ENCODE measurements at regions not wholly inside any gene's neighbourhood (a gene's known extent, or its start where the extent isn't known, plus 50 kb on each side); places are given as distances from the start of the nearest gene placed in this dataset.

DNA sequence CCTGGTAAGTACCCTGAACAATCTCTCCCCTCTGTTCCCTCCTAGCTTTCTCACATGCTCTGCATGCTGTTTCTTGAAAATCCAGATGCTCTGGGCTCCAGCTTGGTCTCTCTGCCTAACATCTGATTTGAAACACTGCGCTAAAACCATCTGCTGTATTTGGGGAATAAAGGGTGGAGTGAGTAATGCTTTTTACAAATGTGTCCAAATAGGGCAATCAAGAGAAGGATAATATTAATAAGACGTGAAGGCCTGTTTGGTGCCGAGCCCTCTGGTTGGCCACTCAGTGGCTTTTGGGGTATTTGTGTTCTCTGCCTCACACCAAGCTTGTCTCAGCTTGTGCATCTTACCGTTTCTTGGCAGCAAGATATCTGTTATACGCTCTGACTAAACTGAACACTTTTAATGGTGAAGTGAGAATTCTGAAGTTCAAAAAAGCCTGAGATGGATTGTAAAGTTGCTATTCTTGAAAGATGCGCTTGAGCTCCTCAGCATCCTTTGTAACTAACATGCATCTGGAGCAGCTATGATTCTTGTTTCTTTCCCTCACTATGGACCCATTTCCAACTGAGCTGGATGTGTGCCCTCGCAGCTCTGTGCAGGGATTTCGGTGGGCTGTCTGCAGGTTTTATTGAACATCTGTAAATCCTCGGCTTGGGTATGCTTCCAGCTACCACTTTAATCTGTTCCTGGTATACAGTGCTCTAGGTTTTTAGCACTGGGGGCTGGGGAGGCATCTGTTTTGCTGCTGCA lies 269.4 kb downstream of the RWDD3 start:
- intact Hi-C loops (cut with micrococcal nuclease) (no loop called here), in situ Hi-C loops (cut with MboI) (no loop called here)
- ChIA-PET POLR2A (no interaction called here), CTCF (ENCODE audit: low intra/inter-chr PET ratio) (no interaction called here)
- H3K4me2 ChIP-seq (ENCODE audit: insufficient read depth, low read length), result no peak overlapping the region
- no peaks in the 10 kb centered on the region for H3K27me3 ChIP-seq (ENCODE audit: control insufficient read depth in 2 of 2, insufficient read depth in 2 of 2, low read length in 2 of 2)
- H3K4me1 ChIP-seq (replicated peaks in 1 of 2; ENCODE audit: control insufficient read depth in 2 of 2, insufficient read depth in 2 of 2, low read length in 2 of 2), result no peaks in the 10 kb centered on the region
- no peaks in the 10 kb centered on the region for H3K79me2 ChIP-seq (ENCODE audit: control insufficient read depth, insufficient read depth, low read length)
- no peak for FAIRE-seq
- no peaks in the 10 kb centered on the region for H3K36me3 ChIP-seq (ENCODE audit: control insufficient read depth, insufficient read depth, low read length)
- H4K20me1 ChIP-seq (replicated peaks; ENCODE audit: control insufficient read depth, insufficient read depth, low read length), result no peaks in the 10 kb centered on the region
- H3K9me3 ChIP-seq (replicated peaks; ENCODE audit: control insufficient read depth, insufficient read depth, low read depth, low read length), result no peaks in the 10 kb centered on the region
- no peak overlapping the region for H3K27ac ChIP-seq (ENCODE audit: extremely low read depth, low read depth, low read length)
- H3K9me1 ChIP-seq (ENCODE audit: control insufficient read depth, insufficient read depth, low read length), result no peaks in the 10 kb centered on the region
- H3K9ac ChIP-seq (ENCODE audit: insufficient read depth in 1 of 2, low read depth in 2 of 2, low read length in 2 of 2), result no peak overlapping the region
- no peak for DNase-seq (ENCODE audit: extremely low read depth in 1 of 4, low spot score in 3 of 4)
- ATAC-seq, result no peak
- 0% methylated on average over 9 of the region's 9 CpGs for WGBS (ENCODE audit: insufficient coverage, low coverage, missing lambda C conversion rate)
- H3K4me3 ChIP-seq, result no peak overlapping the region
- no peak overlapping the region for H2AFZ ChIP-seq (ENCODE audit: low read depth, low read length)
- TF ChIP-seq MED1 (CRISPR knock-in tag; IDR thresholded peaks at IDR 0.05; ENCODE audit: borderline replicate concordance) (no peak), SOX6 (IDR thresholded peaks at IDR 0.05) (no peak), NBN (IDR thresholded peaks at IDR 0.05; ENCODE audit: low read depth) (no peak)
- no TSS peak for BruUV-seq (replicated peaks)

DNA sequence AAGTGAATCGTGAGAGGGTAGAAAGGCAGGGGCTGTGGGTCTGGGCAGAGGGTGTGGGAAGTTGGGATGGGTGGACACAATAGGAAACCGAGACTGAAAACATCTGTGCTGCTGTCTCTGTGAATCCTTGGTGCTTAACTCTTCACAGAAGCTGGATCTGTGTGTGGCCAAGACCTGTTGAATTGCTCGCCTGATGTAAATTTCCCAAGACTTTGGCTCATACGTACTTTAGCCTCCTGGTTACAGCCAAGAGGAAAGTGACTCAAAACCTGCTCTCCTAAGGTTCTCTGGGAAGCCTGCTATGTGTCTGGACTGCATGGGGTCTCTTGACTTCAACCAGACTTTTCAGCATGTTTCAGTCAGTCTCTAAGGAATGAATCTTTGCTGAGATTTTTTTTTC lies 270.3 kb downstream of the RWDD3 start:
- H3K36me3 ChIP-seq (ENCODE audit: control insufficient read depth, insufficient read depth, low read length), result no peaks in the 10 kb centered on the region
- in situ Hi-C loops (cut with MboI), result no loop called here
- H2AFZ ChIP-seq (ENCODE audit: low read depth, low read length), result no peak overlapping the region
- no peaks in the 10 kb centered on the region for H3K4me1 ChIP-seq (replicated peaks in 1 of 2; ENCODE audit: control insufficient read depth in 2 of 2, insufficient read depth in 2 of 2, low read length in 2 of 2)
- H3K9me1 ChIP-seq (ENCODE audit: control insufficient read depth, insufficient read depth, low read length), result no peaks in the 10 kb centered on the region
- H3K79me2 ChIP-seq (ENCODE audit: control insufficient read depth, insufficient read depth, low read length), result no peaks in the 10 kb centered on the region
- H3K27ac ChIP-seq (ENCODE audit: extremely low read depth, low read depth, low read length), result no peak overlapping the region
- POLR2A ChIA-PET, result no interaction called here
- ATAC-seq (no peak), FAIRE-seq (no peak), DNase-seq (ENCODE audit: extremely low read depth in 1 of 4, low spot score in 3 of 4) (no peak)
- H3K4me2 ChIP-seq (ENCODE audit: insufficient read depth, low read length), result no peak overlapping the region
- intact Hi-C loops (cut with micrococcal nuclease), result no loop called here
- WGBS (ENCODE audit: insufficient coverage, low coverage, missing lambda C conversion rate), result 0% methylated on average over 4 of the region's 4 CpGs
- no peaks in the 10 kb centered on the region for H3K27me3 ChIP-seq (ENCODE audit: control insufficient read depth in 2 of 2, insufficient read depth in 2 of 2, low read length in 2 of 2)
- no peaks in the 10 kb centered on the region for H3K9me3 ChIP-seq (replicated peaks; ENCODE audit: control insufficient read depth, insufficient read depth, low read depth, low read length)
- CTCF ChIA-PET (ENCODE audit: low intra/inter-chr PET ratio), result no interaction called here
- H3K4me3 ChIP-seq, result no peak overlapping the region
- no peak overlapping the region for H3K9ac ChIP-seq (ENCODE audit: insufficient read depth in 1 of 2, low read depth in 2 of 2, low read length in 2 of 2)
- H4K20me1 ChIP-seq (replicated peaks; ENCODE audit: control insufficient read depth, insufficient read depth, low read length), result no peaks in the 10 kb centered on the region
- no TSS peak for BruUV-seq (replicated peaks)
- TF ChIP-seq NRF1 (conservative IDR thresholded peaks at IDR 0.05 in 1 of 2, IDR thresholded peaks at IDR 0.05 in 1 of 2) (no peak), EHMT2 (IDR thresholded peaks at IDR 0.05) (no peak), ETV6 (IDR thresholded peaks at IDR 0.05; ENCODE audit: borderline replicate concordance in 1 of 2, low read depth in 2 of 2, low read length in 1 of 2) (no peak), ETV6 (CRISPR knock-in tag; IDR thresholded peaks at IDR 0.05; ENCODE audit: borderline replicate concordance) (no peak), ZNF707 (CRISPR knock-in tag; conservative IDR thresholded peaks at IDR 0.05) (no peak), RBBP5 (IDR thresholded peaks at IDR 0.05; ENCODE audit: borderline replicate concordance, insufficient read depth, low read length, poor library complexity, severe bottlenecking) (no peak), ZFP30 (CRISPR knock-in tag; IDR thresholded peaks at IDR 0.05; ENCODE audit: borderline replicate concordance) (no peak)
- TF ChIP-seq, protein P1, sequence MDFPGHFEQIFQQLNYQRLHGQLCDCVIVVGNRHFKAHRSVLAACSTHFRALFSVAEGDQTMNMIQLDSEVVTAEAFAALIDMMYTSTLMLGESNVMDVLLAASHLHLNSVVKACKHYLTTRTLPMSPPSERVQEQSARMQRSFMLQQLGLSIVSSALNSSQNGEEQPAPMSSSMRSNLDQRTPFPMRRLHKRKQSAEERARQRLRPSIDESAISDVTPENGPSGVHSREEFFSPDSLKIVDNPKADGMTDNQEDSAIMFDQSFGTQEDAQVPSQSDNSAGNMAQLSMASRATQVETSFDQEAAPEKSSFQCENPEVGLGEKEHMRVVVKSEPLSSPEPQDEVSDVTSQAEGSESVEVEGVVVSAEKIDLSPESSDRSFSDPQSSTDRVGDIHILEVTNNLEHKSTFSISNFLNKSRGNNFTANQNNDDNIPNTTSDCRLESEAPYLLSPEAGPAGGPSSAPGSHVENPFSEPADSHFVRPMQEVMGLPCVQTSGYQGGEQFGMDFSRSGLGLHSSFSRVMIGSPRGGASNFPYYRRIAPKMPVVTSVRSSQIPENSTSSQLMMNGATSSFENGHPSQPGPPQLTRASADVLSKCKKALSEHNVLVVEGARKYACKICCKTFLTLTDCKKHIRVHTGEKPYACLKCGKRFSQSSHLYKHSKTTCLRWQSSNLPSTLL (IDR thresholded peaks at IDR 0.05), result no peak
- TF ChIP-seq, protein P2, sequence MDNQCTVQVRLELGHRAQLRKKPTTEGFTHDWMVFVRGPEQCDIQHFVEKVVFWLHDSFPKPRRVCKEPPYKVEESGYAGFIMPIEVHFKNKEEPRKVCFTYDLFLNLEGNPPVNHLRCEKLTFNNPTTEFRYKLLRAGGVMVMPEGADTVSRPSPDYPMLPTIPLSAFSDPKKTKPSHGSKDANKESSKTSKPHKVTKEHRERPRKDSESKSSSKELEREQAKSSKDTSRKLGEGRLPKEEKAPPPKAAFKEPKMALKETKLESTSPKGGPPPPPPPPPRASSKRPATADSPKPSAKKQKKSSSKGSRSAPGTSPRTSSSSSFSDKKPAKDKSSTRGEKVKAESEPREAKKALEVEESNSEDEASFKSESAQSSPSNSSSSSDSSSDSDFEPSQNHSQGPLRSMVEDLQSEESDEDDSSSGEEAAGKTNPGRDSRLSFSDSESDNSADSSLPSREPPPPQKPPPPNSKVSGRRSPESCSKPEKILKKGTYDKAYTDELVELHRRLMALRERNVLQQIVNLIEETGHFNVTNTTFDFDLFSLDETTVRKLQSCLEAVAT (IDR thresholded peaks at IDR 0.05), result no peak
